A549 (cell line): ENCODE measurements at regions not wholly inside any gene's neighbourhood (a gene's known extent, or its start where the extent isn't known, plus 50 kb on each side); places are given as distances from the start of the nearest gene placed in this dataset.

ENCODE experiments used
- ATAC-seq, 2 experiments: fragments of 200-7000 bp in 1 of 2; fragments of >200 bp in 1 of 2; cut with Nextera tagmentation in 1 of 2; cut with Tn5 transposase in 1 of 2; 3 replicates each; pipeline versions ENCODE4 v1.8.0 to v1.9.1; 2018 to 2020; ENCODE audit warnings: mild to moderate bottlenecking in 1 of 2, moderate library complexity in 1 of 2
- CTCF ChIA-PET: fragments of 300-600 bp; sonication (Branson Sonifier 250); formaldehyde crosslinking; extraction: SDS; loops from one replicate; lab custom pipeline; 2021; ENCODE audit warnings: antibody characterized with exemption, inconsistent platforms; lab: Yijun Ruan, JAX
- POLR2A ChIA-PET: fragments of 350-600 bp; formaldehyde crosslinking; extraction: SDS; loops from one replicate; lab custom pipeline; 2021; ENCODE audit warnings: antibody characterized with exemption, inconsistent platforms; lab: Yijun Ruan, JAX
- DNase-seq, 2 experiments: peaks; one replicate each; pipeline versions ENCODE4 v3.0.0 to v3.0.0-alpha.2; 2011 to 2016; ENCODE audit warnings: low read depth in 1 of 2, low spot score in 1 of 2
- FAIRE-seq: peaks from 2 replicates; lab custom pipeline; 2011; peaks lifted over from hg19 to GRCh38; lab: Jason Lieb, UNC
- H3K27ac ChIP-seq, 2 experiments: fragments of >200 bp; sonication (Bioruptor Twin); formaldehyde crosslinking; 3 replicates each; pipeline ENCODE4 v1.5.1; 2016 to 2017
- H3K4me1 ChIP-seq: fragments of >200 bp; sonication (Bioruptor Twin); formaldehyde crosslinking; 3 replicates; pipeline ENCODE4 v1.6.1; 2016
- H3K4me2 ChIP-seq: fragments of >200 bp; sonication (Bioruptor Twin); formaldehyde crosslinking; 3 replicates; pipeline ENCODE4 v1.6.1; 2016
- H3K4me3 ChIP-seq: fragments of >200 bp; sonication (Bioruptor Twin); formaldehyde crosslinking; 3 replicates; pipeline ENCODE4 v1.5.1; 2016
- H3K9me3 ChIP-seq: fragments of >200 bp; sonication (Bioruptor Twin); formaldehyde crosslinking; 3 replicates; pipeline ENCODE4 v1.6.1; 2016
- CBX2 ChIP-seq: fragments of 200-600 bp; sonication (generic); IDR thresholded peaks from 2 replicates; pipeline ENCODE4 v1.6.1; 2016; ENCODE audit warnings: low read depth, mild to moderate bottlenecking, borderline replicate concordance
- CBX8 ChIP-seq: fragments of 200-600 bp; sonication (generic); IDR thresholded peaks from 2 replicates; pipeline ENCODE4 v1.6.1; 2016
- CHD2 ChIP-seq: fragments of 150-350 bp; IDR thresholded peaks from 2 replicates; pipeline ENCODE4 v1.6.1; 2014; ENCODE audit warnings: low read length; ENCODE audit not compliant: partially characterized antibody
- ESRRA ChIP-seq: fragments of 150-350 bp; IDR thresholded peaks from 2 replicates; pipeline ENCODE4 v1.6.1; 2014; ENCODE audit warnings: mild to moderate bottlenecking, low read length, borderline replicate concordance
- FOSB ChIP-seq: fragments of 250-450 bp; sonication (Bioruptor Pico); IDR thresholded peaks from 2 replicates; pipeline ENCODE4 v1.5.0; 2020; ENCODE audit warnings: mild to moderate bottlenecking, moderate library complexity
- FOXS1 ChIP-seq: fragments of 250-450 bp; sonication (Bioruptor Pico); IDR thresholded peaks from 2 replicates; pipeline ENCODE4 v1.5.0; 2020; ENCODE audit warnings: mild to moderate bottlenecking, moderate library complexity
- HEYL ChIP-seq: fragments of 250-450 bp; sonication (Bioruptor Pico); IDR thresholded peaks from 2 replicates; pipeline ENCODE4 v1.8.0; 2021; ENCODE audit warnings: mild to moderate bottlenecking, moderate library complexity
- HOXB13 ChIP-seq: fragments of 250-450 bp; sonication (Bioruptor Pico); IDR thresholded peaks from 2 replicates; pipeline ENCODE4 v1.5.0; 2020; ENCODE audit warnings: low read depth, mild to moderate bottlenecking, moderate library complexity
- MAFK ChIP-seq: fragments of 450-650 bp; IDR thresholded peaks from 2 replicates; pipeline ENCODE4 v1.6.1; 2014; ENCODE audit not compliant: partially characterized antibody
- MYC ChIP-seq: IDR thresholded peaks from 2 replicates; pipeline ENCODE4 v1.6.1; 2012; ENCODE audit warnings: mild to moderate bottlenecking, inconsistent platforms, low read length, improper control_type of control experiment, borderline replicate concordance
- NFE2L2 ChIP-seq: fragments of 150-350 bp; conservative IDR thresholded peaks from 2 replicates; pipeline ENCODE4 v1.6.1; 2014; ENCODE audit warnings: low read length
- NR3C1 ChIP-seq: fragments of >200 bp; sonication (Bioruptor Twin); formaldehyde crosslinking; IDR thresholded peaks from 3 replicates; pipeline ENCODE4 v1.6.1; 2017
- POLR2AphosphoS2 ChIP-seq: conservative IDR thresholded peaks from 2 replicates; pipeline ENCODE4 v1.6.1; 2012; ENCODE audit warnings: low read length, improper control_type of control experiment, inconsistent platforms
- RCOR1 ChIP-seq: fragments of 150-350 bp; IDR thresholded peaks from 2 replicates; pipeline ENCODE4 v1.6.1; 2014; ENCODE audit warnings: antibody characterized with exemption, low read length, low read depth
- SMC3 ChIP-seq: fragments of >200 bp; sonication (Bioruptor Twin); formaldehyde crosslinking; IDR thresholded peaks from 3 replicates; pipeline ENCODE4 v1.6.1; 2018; ENCODE audit warnings: inconsistent platforms
- TFCP2L1 ChIP-seq: fragments of 250-450 bp; sonication (Bioruptor Pico); IDR thresholded peaks from 2 replicates; pipeline ENCODE4 v1.5.0; 2021; ENCODE audit warnings: mild to moderate bottlenecking
- TP53 ChIP-seq: fragments of 250-450 bp; sonication (Bioruptor Pico); IDR thresholded peaks from 2 replicates; pipeline ENCODE4 v1.5.0; 2021; ENCODE audit warnings: mild to moderate bottlenecking, moderate library complexity
- ZFP36 ChIP-seq: fragments of 450-650 bp; IDR thresholded peaks from 2 replicates; pipeline ENCODE4 v1.6.1; 2014; ENCODE audit warnings: borderline replicate concordance; ENCODE audit not compliant: partially characterized antibody
- ZSCAN20 ChIP-seq: fragments of 250-450 bp; sonication (Bioruptor Pico); IDR thresholded peaks from 2 replicates; pipeline ENCODE4 v1.8.0; 2022; ENCODE audit warnings: mild to moderate bottlenecking, moderate library complexity
- WGBS: methylation state at CpG from one replicate; pipeline ENCODE4 v1.1.6; 2017; ENCODE audit errors: missing lambda C conversion rate; 5-methylcytosine and 5-hydroxymethylcytosine counted together
- TF ChIP-seq, protein P1 (sequence below): IDR thresholded peaks from 2 replicates; pipeline ENCODE4 v1.6.1; 2012
- TF ChIP-seq, protein P2 (sequence below): fragments of 250-450 bp; sonication (Bioruptor Pico); IDR thresholded peaks from 2 replicates; pipeline ENCODE4 v1.5.0; 2020; ENCODE audit warnings: low read depth, mild to moderate bottlenecking, moderate library complexity
- TF ChIP-seq, protein P3 (sequence below): fragments of >200 bp; sonication (Bioruptor Twin); formaldehyde crosslinking; IDR thresholded peaks from 3 replicates; pipeline ENCODE4 v1.5.1; 2016
- TF ChIP-seq, protein P4 (sequence below): fragments of >200 bp; sonication (Bioruptor Twin); formaldehyde crosslinking; IDR thresholded peaks from 3 replicates; pipeline ENCODE4 v1.6.1; 2016
- TF ChIP-seq, protein P5 (sequence below): fragments of 200-600 bp; sonication (generic); IDR thresholded peaks from 2 replicates; pipeline ENCODE4 v1.6.1; 2016; ENCODE audit warnings: antibody characterized with exemption, mild to moderate bottlenecking, moderate library complexity
- TF ChIP-seq, protein P6 (sequence below): IDR thresholded peaks from 2 replicates; pipeline ENCODE4 v1.6.1; 2012; ENCODE audit warnings: low read depth, borderline replicate concordance

DNA sequence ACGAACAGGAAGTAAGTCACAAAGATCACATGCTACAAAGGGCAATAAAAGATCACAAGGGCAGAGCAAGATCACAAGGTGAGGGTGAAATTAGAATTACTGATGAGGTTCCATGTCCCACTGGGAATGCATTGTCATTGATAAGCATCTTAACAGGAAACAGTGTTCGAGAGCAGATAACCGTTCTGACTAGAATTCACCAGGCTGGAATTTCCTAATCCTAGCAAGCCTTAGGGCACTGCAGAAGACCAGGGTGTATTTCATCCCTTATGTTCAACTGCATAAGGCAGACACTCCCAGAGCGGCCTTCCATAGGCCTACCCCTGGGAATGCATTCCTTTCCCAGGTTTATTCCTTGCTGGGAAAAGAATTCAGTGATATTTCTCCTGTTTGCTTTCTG is 980.6 kb upstream of the LCORL start:
- WGBS, result 2% methylated on average over 4 of the region's 4 CpGs
- no peak for ATAC-seq

DNA sequence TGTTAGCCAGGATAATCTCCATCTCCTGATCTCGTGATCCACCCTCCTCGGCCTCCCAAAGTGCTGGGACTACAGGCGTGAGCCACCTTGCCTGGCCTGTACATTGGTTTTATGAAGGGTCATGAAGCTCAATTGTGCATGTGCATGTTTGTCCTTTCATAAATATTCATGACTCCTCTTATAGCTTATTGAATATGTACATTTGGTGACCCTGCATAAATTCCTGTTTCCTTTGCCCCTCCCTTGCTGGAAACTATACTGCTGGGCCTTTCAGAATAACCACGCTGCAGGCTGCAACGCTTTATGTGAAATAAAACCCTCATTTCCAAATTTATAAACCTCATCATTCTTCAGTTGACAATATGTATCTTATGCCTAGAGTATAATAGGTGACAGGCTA is 978.0 kb upstream of the LCORL start:
- FAIRE-seq (no peak), ATAC-seq (no peak), DNase-seq (no peak)
- 10% methylated on average over 5 of the region's 5 CpGs for WGBS
- Histone ChIP-seq H3K27ac (no peak overlapping the region), H3K4me3 (no peak overlapping the region), H3K4me1 (no peaks in the 10 kb centered on the region), H3K9me3 (no peaks in the 10 kb centered on the region), H3K4me2 (no peak overlapping the region)
- CTCF ChIA-PET, result no interaction called here
- POLR2A ChIA-PET, result no interaction called here
- TF ChIP-seq CBX8, result no peak
- no peak for TF ChIP-seq ZSCAN20 (CRISPR knock-in tag)
- TF ChIP-seq, protein P1, sequence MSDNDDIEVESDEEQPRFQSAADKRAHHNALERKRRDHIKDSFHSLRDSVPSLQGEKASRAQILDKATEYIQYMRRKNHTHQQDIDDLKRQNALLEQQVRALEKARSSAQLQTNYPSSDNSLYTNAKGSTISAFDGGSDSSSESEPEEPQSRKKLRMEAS, result no peak
- TF ChIP-seq, protein P2, sequence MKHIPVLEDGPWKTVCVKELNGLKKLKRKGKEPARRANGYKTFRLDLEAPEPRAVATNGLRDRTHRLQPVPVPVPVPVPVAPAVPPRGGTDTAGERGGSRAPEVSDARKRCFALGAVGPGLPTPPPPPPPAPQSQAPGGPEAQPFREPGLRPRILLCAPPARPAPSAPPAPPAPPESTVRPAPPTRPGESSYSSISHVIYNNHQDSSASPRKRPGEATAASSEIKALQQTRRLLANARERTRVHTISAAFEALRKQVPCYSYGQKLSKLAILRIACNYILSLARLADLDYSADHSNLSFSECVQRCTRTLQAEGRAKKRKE (CRISPR knock-in tag), result no peak
- no peak for TF ChIP-seq TFCP2L1 (CRISPR knock-in tag)
- no peak for TF ChIP-seq HOXB13 (CRISPR knock-in tag)
- no peak for TF ChIP-seq NFE2L2
- TF ChIP-seq, protein P3, sequence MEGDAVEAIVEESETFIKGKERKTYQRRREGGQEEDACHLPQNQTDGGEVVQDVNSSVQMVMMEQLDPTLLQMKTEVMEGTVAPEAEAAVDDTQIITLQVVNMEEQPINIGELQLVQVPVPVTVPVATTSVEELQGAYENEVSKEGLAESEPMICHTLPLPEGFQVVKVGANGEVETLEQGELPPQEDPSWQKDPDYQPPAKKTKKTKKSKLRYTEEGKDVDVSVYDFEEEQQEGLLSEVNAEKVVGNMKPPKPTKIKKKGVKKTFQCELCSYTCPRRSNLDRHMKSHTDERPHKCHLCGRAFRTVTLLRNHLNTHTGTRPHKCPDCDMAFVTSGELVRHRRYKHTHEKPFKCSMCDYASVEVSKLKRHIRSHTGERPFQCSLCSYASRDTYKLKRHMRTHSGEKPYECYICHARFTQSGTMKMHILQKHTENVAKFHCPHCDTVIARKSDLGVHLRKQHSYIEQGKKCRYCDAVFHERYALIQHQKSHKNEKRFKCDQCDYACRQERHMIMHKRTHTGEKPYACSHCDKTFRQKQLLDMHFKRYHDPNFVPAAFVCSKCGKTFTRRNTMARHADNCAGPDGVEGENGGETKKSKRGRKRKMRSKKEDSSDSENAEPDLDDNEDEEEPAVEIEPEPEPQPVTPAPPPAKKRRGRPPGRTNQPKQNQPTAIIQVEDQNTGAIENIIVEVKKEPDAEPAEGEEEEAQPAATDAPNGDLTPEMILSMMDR, result no peak
- no peak for TF ChIP-seq NR3C1
- no peak for TF ChIP-seq MAFK
- TF ChIP-seq, protein P4, sequence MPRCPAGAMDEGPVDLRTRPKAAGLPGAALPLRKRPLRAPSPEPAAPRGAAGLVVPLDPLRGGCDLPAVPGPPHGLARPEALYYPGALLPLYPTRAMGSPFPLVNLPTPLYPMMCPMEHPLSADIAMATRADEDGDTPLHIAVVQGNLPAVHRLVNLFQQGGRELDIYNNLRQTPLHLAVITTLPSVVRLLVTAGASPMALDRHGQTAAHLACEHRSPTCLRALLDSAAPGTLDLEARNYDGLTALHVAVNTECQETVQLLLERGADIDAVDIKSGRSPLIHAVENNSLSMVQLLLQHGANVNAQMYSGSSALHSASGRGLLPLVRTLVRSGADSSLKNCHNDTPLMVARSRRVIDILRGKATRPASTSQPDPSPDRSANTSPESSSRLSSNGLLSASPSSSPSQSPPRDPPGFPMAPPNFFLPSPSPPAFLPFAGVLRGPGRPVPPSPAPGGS, result no peak
- no peak for TF ChIP-seq ESRRA
- no peak for TF ChIP-seq FOSB (CRISPR knock-in tag)
- no peak for TF ChIP-seq CHD2
- TF ChIP-seq MYC, result no peak
- no peak for TF ChIP-seq FOXS1 (CRISPR knock-in tag)
- TF ChIP-seq RCOR1, result no peak
- TF ChIP-seq POLR2AphosphoS2, result no peak
- no peak for TF ChIP-seq ZFP36
- no peak for TF ChIP-seq TP53 (CRISPR knock-in tag)

More for the DNA sequence above, 980.6 kb upstream of the LCORL start:
- ChIA-PET CTCF (no interaction called here), POLR2A (no interaction called here)
- H3K27ac ChIP-seq, result no peak overlapping the region
- H3K4me3 ChIP-seq, result no peak overlapping the region
- no peak for DNase-seq
- no peaks in the 10 kb centered on the region for H3K4me1 ChIP-seq
- FAIRE-seq, result no peak
- no peaks in the 10 kb centered on the region for H3K9me3 ChIP-seq
- TF ChIP-seq, protein P5, sequence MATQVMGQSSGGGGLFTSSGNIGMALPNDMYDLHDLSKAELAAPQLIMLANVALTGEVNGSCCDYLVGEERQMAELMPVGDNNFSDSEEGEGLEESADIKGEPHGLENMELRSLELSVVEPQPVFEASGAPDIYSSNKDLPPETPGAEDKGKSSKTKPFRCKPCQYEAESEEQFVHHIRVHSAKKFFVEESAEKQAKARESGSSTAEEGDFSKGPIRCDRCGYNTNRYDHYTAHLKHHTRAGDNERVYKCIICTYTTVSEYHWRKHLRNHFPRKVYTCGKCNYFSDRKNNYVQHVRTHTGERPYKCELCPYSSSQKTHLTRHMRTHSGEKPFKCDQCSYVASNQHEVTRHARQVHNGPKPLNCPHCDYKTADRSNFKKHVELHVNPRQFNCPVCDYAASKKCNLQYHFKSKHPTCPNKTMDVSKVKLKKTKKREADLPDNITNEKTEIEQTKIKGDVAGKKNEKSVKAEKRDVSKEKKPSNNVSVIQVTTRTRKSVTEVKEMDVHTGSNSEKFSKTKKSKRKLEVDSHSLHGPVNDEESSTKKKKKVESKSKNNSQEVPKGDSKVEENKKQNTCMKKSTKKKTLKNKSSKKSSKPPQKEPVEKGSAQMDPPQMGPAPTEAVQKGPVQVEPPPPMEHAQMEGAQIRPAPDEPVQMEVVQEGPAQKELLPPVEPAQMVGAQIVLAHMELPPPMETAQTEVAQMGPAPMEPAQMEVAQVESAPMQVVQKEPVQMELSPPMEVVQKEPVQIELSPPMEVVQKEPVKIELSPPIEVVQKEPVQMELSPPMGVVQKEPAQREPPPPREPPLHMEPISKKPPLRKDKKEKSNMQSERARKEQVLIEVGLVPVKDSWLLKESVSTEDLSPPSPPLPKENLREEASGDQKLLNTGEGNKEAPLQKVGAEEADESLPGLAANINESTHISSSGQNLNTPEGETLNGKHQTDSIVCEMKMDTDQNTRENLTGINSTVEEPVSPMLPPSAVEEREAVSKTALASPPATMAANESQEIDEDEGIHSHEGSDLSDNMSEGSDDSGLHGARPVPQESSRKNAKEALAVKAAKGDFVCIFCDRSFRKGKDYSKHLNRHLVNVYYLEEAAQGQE, result no peak
- TF ChIP-seq POLR2AphosphoS2 (no peak), MYC (no peak), CBX2 (no peak), NR3C1 (no peak), SMC3 (no peak), HEYL (CRISPR knock-in tag) (no peak), HOXB13 (CRISPR knock-in tag) (no peak)
- TF ChIP-seq, protein P6, sequence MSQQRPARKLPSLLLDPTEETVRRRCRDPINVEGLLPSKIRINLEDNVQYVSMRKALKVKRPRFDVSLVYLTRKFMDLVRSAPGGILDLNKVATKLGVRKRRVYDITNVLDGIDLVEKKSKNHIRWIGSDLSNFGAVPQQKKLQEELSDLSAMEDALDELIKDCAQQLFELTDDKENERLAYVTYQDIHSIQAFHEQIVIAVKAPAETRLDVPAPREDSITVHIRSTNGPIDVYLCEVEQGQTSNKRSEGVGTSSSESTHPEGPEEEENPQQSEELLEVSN, result no peak
- TF ChIP-seq, all 56 proteins: peak for 0
- no peak overlapping the region for H3K4me2 ChIP-seq
